ENCODE measurements at regions not wholly inside any gene's neighbourhood (a gene's known extent, or its start where the extent isn't known, plus 50 kb on each side); places are given as distances from the start of the nearest gene placed in this dataset.

- H3K4me3 Mint-ChIP-seq: peak overlapping the region; percentile 2
Observed at GRCh38 chr9:126145887-126146253, 180.8 kb upstream of the MVB12B start.

GRCh38 chr9:126146254-126147145 is 180.1 kb upstream of the MVB12B start:
- Mint-ChIP-seq H3K4me1 (ENCODE audit: low read depth) (peaks cover 8% of the 10 kb centered on the region), H3K27me3 (peaks cover 29% of the 10 kb centered on the region), H3K9me3 (peaks cover 4% of the 10 kb centered on the region), H3K4me3 (peak overlapping the region; percentile 2), H3K27ac (no peak overlapping the region), H3K36me3 (ENCODE audit: low read depth) (no peaks in the 10 kb centered on the region)

More at GRCh38 chr9:126145887-126146253, 180.8 kb upstream of the MVB12B start:
- Mint-ChIP-seq H3K27me3 (peaks cover 29% of the 10 kb centered on the region), H3K27ac (no peak overlapping the region), H3K4me1 (ENCODE audit: low read depth) (peaks cover 8% of the 10 kb centered on the region), H3K9me3 (peaks cover 4% of the 10 kb centered on the region), H3K36me3 (ENCODE audit: low read depth) (no peaks in the 10 kb centered on the region)

- peaks cover 8% of the 10 kb centered on the region for H3K4me1 Mint-ChIP-seq (ENCODE audit: low read depth)
- H3K27me3 Mint-ChIP-seq: peaks cover 24% of the 10 kb centered on the region
- no peaks in the 10 kb centered on the region for H3K9me3 Mint-ChIP-seq
- H3K27ac Mint-ChIP-seq: no peak overlapping the region
- H3K4me3 Mint-ChIP-seq: no peak overlapping the region
- H3K36me3 Mint-ChIP-seq (ENCODE audit: low read depth): no peaks in the 10 kb centered on the region
Observed at GRCh38 chr9:126147186-126147935, 179.3 kb upstream of the MVB12B start.

- H3K4me3 Mint-ChIP-seq: no peak overlapping the region
- H3K27me3 Mint-ChIP-seq: peaks cover 23% of the 10 kb centered on the region
- H3K9me3 Mint-ChIP-seq: no peaks in the 10 kb centered on the region
- peaks cover 8% of the 10 kb centered on the region for H3K4me1 Mint-ChIP-seq (ENCODE audit: low read depth)
- H3K36me3 Mint-ChIP-seq (ENCODE audit: low read depth): no peaks in the 10 kb centered on the region
- H3K27ac Mint-ChIP-seq: peak overlapping the region; percentile 23
Observed at GRCh38 chr9:126147936-126148870, 178.4 kb upstream of the MVB12B start.

DNA sequence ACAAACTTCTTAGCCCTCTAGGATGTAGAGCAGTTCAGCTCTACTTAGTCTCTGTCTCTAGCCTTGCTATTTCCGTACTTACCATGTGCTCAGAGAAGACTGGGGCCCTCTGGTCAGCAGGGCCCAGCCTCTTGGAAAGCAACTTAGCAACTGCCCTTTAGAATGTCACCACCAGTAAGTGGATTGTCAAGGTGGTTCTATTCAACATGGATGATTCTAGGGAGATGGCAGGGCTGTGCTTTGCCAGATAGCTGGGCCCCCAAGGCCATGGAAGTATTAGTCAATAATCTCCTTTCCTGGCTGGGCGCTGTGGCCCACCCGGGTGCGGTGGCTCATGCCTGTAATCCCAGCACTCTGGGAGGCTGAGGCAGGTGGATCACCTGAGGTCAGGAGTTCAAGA is 177.6 kb upstream of the MVB12B start:
- Mint-ChIP-seq H3K27ac (no peak overlapping the region), H3K9me3 (no peaks in the 10 kb centered on the region), H3K4me1 (ENCODE audit: low read depth) (peaks cover 8% of the 10 kb centered on the region), H3K27me3 (peaks cover 28% of the 10 kb centered on the region), H3K36me3 (ENCODE audit: low read depth) (no peaks in the 10 kb centered on the region), H3K4me3 (no peak overlapping the region)

DNA sequence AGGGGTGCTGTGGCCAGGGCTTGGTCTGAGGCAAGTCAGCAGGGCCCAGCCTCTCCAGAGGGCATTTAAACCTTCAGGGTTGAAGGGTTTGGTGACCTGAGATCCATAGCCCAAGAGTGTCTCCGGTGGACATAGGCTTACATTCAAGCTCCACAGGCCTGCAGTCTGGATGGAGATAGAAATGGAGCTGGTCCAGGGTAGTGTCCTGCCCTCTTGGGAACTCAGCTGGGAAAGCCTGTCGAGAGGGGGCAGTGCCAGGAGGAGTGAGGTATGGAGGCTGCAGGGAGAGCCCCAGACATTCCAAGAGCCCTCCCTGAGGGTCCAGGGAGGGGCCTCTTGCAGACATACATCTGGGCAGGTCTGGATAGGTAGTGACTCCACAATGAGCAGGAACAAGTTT is 177.0 kb upstream of the MVB12B start:
- H3K9me3 Mint-ChIP-seq: no peaks in the 10 kb centered on the region
- H3K4me3 Mint-ChIP-seq: no peak overlapping the region
- peaks cover 8% of the 10 kb centered on the region for H3K4me1 Mint-ChIP-seq (ENCODE audit: low read depth)
- H3K36me3 Mint-ChIP-seq (ENCODE audit: low read depth): no peaks in the 10 kb centered on the region
- peaks cover 24% of the 10 kb centered on the region for H3K27me3 Mint-ChIP-seq
- H3K27ac Mint-ChIP-seq: no peak overlapping the region

DNA sequence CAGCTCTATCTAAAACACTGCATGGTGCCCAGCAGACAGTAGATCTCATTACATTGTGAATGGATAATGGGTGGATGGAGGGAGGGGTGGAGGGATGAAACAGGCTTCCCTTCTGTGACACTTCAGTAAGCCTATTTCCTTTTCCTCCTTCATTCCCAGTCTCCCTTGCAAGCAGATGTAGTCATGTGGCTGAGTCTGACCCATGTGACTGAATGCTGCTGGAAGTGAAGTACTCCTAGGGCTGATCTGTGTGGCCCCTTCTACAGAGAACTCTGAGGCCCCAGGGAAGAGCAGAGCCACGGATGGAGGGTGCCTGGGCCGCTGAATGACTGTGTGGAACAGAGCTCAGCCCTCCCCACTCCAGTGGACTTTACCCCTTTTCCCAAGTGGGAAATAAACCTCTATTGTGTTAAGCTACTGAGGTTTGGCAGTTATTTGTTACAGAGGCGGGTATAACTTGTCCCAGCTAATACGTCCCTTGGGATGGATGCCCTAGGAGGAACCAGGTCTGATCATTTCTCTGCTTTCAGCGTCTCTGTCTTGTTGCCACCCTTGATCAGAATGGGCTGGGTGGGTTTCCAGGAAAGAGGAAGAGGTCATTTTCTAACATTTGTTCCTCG is 176.1 kb upstream of the MVB12B start:
- Mint-ChIP-seq H3K4me3 (no peak overlapping the region), H3K27ac (no peak overlapping the region), H3K27me3 (peaks cover 24% of the 10 kb centered on the region), H3K36me3 (ENCODE audit: low read depth) (no peaks in the 10 kb centered on the region), H3K4me1 (ENCODE audit: low read depth) (peaks cover 8% of the 10 kb centered on the region), H3K9me3 (no peaks in the 10 kb centered on the region)

DNA sequence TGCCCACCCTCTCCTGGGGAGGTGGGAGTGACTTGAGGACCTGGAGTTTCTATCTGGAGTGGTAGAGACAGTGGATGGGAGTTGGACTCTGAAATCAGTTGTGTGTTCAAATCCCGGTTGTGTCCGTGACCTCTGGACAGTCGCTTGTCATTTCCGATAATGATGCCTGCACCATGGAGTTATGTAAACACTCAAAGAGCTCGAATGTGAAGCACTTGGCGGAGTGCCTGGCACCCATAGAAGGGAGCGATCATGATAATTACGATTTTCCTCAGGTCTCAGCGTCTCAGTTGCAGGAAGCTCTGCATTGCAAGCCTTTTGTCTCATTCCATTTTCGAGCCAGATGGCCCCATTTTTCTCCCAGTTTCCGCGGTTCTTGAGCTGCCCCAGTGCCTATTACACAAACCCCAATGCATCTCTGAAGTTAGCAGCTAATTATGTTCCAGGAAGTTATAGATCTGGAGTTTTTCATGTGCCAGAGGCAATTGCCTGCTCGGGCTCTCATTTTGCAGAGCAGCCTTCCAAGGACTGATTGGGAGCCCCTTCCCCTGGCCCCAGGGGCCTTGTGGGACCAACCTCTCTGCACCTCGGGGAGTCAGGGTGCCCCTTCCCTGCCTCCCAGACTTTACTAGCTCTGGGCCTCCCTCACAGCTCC is 175.5 kb upstream of the MVB12B start:
- peaks cover 5% of the 10 kb centered on the region for H3K4me1 Mint-ChIP-seq (ENCODE audit: low read depth)
- H3K27ac Mint-ChIP-seq: no peak overlapping the region
- peaks cover 21% of the 10 kb centered on the region for H3K27me3 Mint-ChIP-seq

DNA sequence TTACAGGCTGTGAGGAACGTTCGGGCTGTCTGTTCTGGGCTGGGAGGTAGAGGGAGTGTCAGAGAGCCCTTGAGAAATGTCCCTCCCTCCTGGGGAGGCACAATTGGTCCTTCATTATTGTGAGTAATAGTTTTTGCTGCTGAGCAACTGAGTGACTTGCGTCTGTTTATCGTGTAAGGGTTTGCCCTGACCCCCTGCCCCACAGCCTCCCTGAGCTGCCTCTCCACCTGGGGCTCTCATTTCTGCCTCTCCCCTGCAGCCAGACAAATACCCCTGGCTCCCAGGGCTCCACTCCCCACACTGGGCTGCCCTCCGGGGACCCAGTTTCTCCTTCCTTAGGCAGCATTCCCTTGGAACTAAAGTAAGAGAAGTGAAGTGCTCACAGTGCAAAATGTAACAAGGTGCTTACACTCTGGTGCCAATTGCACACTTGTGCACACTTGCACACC is 174.9 kb upstream of the MVB12B start:
- Mint-ChIP-seq H3K4me1 (ENCODE audit: low read depth) (peaks cover under 1% of the 10 kb centered on the region), H3K9me3 (no peaks in the 10 kb centered on the region), H3K36me3 (ENCODE audit: low read depth) (no peaks in the 10 kb centered on the region), H3K4me3 (no peak overlapping the region), H3K27ac (no peak overlapping the region), H3K27me3 (peaks cover 17% of the 10 kb centered on the region)

More for the DNA sequence above, 175.5 kb upstream of the MVB12B start:
- H3K4me3 Mint-ChIP-seq: no peak overlapping the region
- no peaks in the 10 kb centered on the region for H3K36me3 Mint-ChIP-seq (ENCODE audit: low read depth)
- no peaks in the 10 kb centered on the region for H3K9me3 Mint-ChIP-seq

GRCh38 chr9:126152622-126153362 is 173.8 kb upstream of the MVB12B start:
- Mint-ChIP-seq H3K36me3 (ENCODE audit: low read depth) (no peaks in the 10 kb centered on the region), H3K9me3 (no peaks in the 10 kb centered on the region), H3K27ac (no peak overlapping the region), H3K4me3 (no peak overlapping the region), H3K27me3 (peaks cover 12% of the 10 kb centered on the region), H3K4me1 (ENCODE audit: low read depth) (no peaks in the 10 kb centered on the region)

- no peaks in the 10 kb centered on the region for H3K4me1 Mint-ChIP-seq (ENCODE audit: low read depth)
- peaks cover 12% of the 10 kb centered on the region for H3K27me3 Mint-ChIP-seq
- no peak overlapping the region for H3K27ac Mint-ChIP-seq
- H3K36me3 Mint-ChIP-seq (ENCODE audit: low read depth): no peaks in the 10 kb centered on the region
- no peaks in the 10 kb centered on the region for H3K9me3 Mint-ChIP-seq
- H3K4me3 Mint-ChIP-seq: no peak overlapping the region
Observed at GRCh38 chr9:126153382-126153781, 173.2 kb upstream of the MVB12B start.

GRCh38 chr9:126154182-126154827 is 172.3 kb upstream of the MVB12B start:
- H3K4me1 Mint-ChIP-seq (ENCODE audit: low read depth): no peaks in the 10 kb centered on the region
- H3K4me3 Mint-ChIP-seq: no peak overlapping the region
- peaks cover 12% of the 10 kb centered on the region for H3K27me3 Mint-ChIP-seq
- H3K27ac Mint-ChIP-seq: no peak overlapping the region
- no peaks in the 10 kb centered on the region for H3K36me3 Mint-ChIP-seq (ENCODE audit: low read depth)
- no peaks in the 10 kb centered on the region for H3K9me3 Mint-ChIP-seq

DNA sequence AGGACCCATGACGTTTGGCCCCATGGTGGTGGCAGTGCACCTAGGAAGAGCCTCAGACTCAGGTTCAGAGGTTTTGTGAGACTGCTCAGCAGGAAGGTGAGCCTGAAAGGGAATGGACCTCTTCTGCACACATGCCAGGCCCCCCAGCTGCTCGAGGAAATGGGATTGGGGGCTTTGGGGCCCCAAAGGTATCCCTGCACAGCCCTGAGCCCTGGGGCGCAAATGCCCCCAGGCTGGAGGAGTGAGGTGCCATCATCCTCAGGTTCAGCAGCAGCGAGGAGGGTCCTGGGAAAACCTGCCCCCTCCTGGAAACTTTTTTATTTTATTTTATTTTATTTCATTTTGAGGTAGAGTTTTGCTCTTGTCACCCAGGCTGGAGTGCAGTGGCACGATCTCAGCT is 171.8 kb upstream of the MVB12B start:
- Mint-ChIP-seq H3K4me1 (ENCODE audit: low read depth) (no peaks in the 10 kb centered on the region), H3K36me3 (ENCODE audit: low read depth) (no peaks in the 10 kb centered on the region), H3K9me3 (no peaks in the 10 kb centered on the region), H3K4me3 (no peak overlapping the region), H3K27ac (no peak overlapping the region), H3K27me3 (peaks cover 12% of the 10 kb centered on the region)
